ENCODE measurements at regions not wholly inside any gene's neighbourhood (a gene's known extent, or its start where the extent isn't known, plus 50 kb on each side); places are given as distances from the start of the nearest gene placed in this dataset.

- TF ChIP-seq POLR2AphosphoS5 (IDR thresholded peaks at IDR 0.05; ENCODE audit: insufficient read depth in 1 of 2, low read depth in 1 of 2) = no peak
- TF ChIP-seq CTCF (IDR thresholded peaks at IDR 0.05) = no peak
These were observed 57.0 kb downstream of the CHRM3 start for GRCh38 chr1:239443361-239443760.

Measured in vagina (tissue), 2 donors.